Ovary (tissue), 3 donors: ENCODE measurements at regions not wholly inside any gene's neighbourhood (a gene's known extent, or its start where the extent isn't known, plus 50 kb on each side); places are given as distances from the start of the nearest gene placed in this dataset.
"Not testable (repeated sequence)": the region's sequence is repeated elsewhere in the genome, so short reads cannot be mapped to it uniquely, and the experiment has no call there.

ENCODE experiments used
- EP300 ChIP-seq: sonication (generic); formaldehyde crosslinking; IDR thresholded peaks from one replicate; pipeline ENCODE4 v1.6.1; 2017; ENCODE audit warnings: antibody characterized with exemption
- POLR2A ChIP-seq: fragments of 450-650 bp; IDR thresholded peaks from one replicate; pipeline ENCODE4 v1.6.1; 2017; ENCODE audit warnings: antibody characterized with exemption, mild to moderate bottlenecking, moderate library complexity
- TF ChIP-seq, protein P1 (sequence below), 3 donors: fragments of 450-650 bp in 2 of 3; fragments of 200-600 bp in 1 of 3; IDR thresholded peaks; one replicate each; pipeline versions ENCODE4 v1.5.1 to v1.8.0; 2016 to 2022; ENCODE audit warnings: antibody characterized with exemption in 3 of 3, mild to moderate bottlenecking in 1 of 3
- donor health status: DM: no; HTN: no; CAD: no.

DNA sequence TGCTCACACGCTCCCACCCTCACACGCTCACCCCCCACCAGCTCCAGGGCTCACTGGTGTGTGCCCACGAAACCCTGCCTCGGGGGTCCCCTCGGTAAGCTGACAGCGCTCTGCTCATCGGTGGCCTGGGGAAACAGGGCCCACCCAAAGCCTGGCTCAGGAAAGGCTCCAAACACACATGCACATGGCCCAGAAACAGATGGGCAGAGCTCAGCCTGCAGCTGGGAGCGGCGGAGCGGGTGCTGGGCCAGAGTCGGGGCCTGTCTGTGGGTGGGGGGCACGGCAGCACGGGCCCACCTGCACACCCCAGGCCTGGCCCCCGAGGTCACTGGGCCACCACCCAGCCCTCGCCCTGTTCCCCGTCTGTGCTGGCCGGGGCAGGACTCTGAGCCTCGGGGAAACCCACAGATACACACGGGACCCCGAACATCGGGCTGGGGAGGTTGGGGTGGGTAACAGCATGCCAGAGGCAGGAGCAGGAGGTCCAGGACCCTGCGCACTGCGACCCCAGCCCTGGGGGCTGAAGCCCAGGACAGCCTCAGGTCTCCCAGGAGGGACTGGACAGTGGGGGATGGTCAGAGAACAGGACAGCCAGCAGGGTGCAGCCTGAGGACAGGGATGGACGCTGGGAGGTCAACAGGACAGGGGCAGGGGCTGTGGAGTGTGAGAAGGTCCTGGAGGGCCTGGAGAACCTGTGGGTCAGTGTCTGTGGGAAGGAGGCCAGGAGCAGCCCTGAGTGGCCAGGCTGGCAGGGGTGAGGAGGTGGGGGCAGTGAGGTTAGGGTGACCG is 165.1 kb downstream of the TMEM121 start:
- TF ChIP-seq, protein P1, sequence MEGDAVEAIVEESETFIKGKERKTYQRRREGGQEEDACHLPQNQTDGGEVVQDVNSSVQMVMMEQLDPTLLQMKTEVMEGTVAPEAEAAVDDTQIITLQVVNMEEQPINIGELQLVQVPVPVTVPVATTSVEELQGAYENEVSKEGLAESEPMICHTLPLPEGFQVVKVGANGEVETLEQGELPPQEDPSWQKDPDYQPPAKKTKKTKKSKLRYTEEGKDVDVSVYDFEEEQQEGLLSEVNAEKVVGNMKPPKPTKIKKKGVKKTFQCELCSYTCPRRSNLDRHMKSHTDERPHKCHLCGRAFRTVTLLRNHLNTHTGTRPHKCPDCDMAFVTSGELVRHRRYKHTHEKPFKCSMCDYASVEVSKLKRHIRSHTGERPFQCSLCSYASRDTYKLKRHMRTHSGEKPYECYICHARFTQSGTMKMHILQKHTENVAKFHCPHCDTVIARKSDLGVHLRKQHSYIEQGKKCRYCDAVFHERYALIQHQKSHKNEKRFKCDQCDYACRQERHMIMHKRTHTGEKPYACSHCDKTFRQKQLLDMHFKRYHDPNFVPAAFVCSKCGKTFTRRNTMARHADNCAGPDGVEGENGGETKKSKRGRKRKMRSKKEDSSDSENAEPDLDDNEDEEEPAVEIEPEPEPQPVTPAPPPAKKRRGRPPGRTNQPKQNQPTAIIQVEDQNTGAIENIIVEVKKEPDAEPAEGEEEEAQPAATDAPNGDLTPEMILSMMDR (IDR thresholded peaks at IDR 0.05): not testable (repeated sequence)
- not testable (repeated sequence) for TF ChIP-seq EP300, POLR2A
